ENCODE measurements at regions not wholly inside any gene's neighbourhood (a gene's known extent, or its start where the extent isn't known, plus 50 kb on each side); places are given as distances from the start of the nearest gene placed in this dataset.

DNA sequence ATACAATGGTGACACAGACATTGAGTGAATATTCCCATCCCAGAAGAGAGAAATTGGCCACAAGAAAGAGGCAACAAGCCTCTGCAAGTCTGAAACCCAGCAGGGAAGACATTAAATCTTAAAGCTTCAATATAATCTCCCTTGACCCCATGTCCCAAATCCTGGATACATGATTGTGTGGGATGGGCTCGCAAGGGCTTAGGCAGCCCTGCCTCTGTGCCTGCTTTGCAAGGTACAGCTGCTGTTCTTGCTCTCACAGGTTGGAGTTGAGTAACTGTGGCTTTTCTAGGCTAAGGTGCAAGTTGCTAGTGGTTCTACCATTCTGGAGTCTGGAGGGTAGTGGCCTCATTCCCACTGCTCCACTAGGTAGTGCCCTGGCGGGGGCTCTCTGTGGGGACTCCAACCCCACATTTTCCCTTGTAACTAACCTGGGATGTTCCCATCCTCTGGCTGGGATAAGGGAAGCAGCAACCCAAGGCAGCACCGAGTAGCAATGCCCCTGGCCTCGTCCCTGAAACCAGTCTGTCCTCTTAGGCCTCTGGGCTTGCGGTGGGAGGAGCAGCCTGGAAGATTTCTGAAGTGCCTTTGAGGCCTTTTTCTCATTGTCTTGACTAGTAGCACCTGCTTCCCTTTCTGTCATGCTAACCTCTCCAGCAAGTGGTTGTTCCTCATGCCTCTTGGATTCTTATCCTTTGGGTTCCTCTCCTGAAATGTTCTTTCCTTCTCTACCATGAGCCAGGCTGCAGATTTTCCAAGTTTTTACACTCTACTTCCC is 90.0 kb downstream of the FAM174B start:
- DNase-seq, result no peak

DNA sequence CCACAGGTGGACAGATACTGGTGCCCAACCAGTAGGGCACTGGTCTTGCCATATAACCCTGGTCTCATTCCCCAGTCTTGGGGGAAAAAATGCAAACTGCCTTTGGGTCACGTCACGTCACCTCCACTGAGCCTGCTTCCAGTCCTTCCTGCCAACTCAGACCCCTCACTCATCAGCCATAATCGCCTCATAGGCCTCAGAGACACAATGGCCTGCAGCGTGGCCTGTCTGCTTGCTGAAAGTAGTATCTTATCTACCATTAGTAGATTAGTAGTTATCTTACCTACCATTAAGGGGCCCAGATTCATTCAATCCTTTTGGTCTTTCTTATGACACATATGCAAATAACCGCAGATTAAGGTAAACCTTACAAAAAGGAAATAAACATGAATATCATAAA is 93.8 kb downstream of the FAM174B start:
- no peak for DNase-seq

- DNase-seq, result no peak
These were observed 102.3 kb downstream of the FAM174B start for GRCh38 chr15:92553317-92553716.

- no peak for DNase-seq
These were observed 109.6 kb downstream of the FAM174B start for GRCh38 chr15:92545996-92546395.

- no peak for DNase-seq
These were observed 114.0 kb downstream of the FAM174B start for GRCh38 chr15:92541291-92542200.

- DNase-seq, result no peak
These were observed 117.5 kb downstream of the FAM174B start for GRCh38 chr15:92538115-92538514.

- DNase-seq, result no peak
These were observed 122.3 kb downstream of the FAM174B start for GRCh38 chr15:92533298-92533697.

DNA sequence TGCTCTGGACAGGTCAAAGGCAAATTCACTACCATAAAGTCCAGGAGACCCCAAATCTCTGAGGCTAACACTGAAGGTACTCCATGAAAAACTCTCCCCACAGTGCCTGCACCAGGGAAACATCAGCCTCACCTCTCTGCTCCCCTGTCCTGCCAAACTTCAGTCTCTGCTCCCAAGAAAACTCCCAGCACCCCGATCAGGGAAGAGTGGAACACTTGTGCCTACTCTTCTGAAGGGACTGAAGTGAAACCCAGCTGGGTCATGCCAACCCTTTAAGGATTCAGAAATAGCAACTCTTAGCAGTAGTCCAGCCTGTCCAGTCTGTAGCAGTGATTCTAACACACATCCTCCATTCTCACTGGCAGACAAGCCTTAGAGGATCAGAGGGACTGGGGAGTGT is 124.2 kb downstream of the FAM174B start:
- no peak for DNase-seq

DNA sequence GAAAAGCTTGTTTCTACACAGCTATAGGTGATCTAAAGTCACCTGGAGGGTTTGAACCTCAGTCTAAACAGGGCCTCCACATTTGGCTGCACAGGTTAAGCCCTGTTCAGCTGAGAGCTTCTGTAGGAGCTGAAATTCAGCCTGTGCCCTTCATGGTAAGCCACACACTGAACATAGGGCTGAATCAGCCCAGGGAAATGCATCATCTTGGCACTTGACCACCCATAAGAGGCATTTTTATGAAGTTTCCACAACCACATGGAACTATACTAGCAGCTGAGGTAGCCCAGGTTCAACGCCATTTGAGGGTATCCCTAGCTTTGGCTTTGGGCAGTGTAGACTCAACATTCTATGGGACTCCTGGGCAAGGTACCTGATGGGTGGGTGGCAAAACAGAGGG is 126.8 kb downstream of the FAM174B start:
- no peak for DNase-seq

- DNase-seq, result peak; percentile 41
These were observed 128.4 kb downstream of the FAM174B start for GRCh38 chr15:92527197-92527596.

- DNase-seq, result no peak
These were observed 129.8 kb downstream of the FAM174B start for GRCh38 chr15:92525758-92526245.

DNA sequence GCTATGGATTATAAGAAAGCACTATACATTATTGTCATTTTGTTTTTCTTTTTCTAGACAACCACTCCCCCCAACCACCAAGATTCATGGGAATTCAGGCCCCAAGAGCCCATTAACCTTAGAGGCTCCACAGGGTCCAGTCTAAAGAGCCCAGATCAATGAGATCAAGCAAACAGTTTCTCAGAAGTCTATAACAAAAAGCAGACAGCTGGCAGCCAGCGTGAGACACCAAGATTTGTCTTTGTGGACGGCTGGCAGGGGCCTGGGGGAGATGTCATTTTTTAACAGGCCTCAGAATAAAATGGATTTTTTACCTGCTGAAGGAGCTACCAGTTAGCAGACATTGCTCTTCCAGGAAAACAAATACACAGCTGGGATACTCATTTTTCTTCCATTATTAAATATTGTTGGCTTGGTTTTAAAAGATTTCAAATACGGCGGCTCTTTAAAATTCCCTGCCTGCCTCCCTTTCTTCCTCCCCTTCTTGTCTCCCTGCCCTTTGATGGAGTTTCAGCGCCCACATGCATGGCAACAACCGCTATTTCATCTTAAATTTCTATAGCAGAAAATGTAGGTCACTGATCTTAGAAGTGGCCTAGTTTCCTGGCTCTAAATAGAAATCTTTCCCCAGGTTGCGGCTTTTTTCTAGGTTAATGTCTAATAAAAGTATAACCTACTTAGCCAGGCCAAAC is 130.6 kb downstream of the FAM174B start:
- no peak for DNase-seq

- DNase-seq, result no peak
These were observed 130.5 kb downstream of the ST8SIA2 start for GRCh38 chr15:92524161-92524560.

- DNase-seq, result no peak
These were observed 129.5 kb downstream of the ST8SIA2 start for GRCh38 chr15:92523176-92523575.

- peak; percentile 51 for DNase-seq
These were observed 127.9 kb downstream of the ST8SIA2 start for GRCh38 chr15:92521624-92522008.

DNA sequence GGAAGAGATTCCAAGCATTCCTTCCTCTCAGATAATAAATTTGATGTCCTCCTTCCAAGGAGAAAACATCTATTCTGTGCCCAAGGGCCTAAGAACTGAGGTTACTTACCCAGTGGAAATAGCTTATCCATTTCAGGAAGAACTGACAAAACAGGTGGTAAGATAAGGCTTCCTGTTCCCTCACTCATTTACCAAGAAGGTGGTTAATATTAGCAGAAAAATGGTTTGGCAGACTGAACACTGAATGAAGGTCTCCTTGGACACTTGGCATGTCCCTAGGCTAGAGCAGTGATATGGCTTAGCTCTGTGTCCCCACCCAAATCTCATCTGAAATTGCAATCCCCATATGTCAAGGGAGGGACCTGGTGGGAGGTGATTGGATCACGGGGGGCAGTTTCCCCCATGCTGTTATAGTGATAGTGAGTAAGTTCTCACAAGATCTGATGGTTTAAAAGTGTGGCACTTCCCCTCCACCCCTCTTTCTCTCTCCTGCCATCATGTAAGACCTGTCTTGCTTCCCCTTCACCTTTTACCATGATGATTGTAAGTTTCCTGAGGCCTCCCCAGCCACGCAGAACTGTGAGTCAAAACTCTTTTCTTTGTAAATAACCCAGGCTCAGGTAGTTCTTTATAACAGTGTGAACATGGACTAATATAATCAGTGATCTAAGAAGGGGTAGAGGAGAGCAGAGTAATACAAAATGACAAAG is 127.4 kb downstream of the ST8SIA2 start:
- DNase-seq, result no peak

- no peak for DNase-seq
These were observed 126.0 kb downstream of the ST8SIA2 start for GRCh38 chr15:92519709-92520108.
